OCI-LY3 (cell line): ENCODE measurements at regions not wholly inside any gene's neighbourhood (a gene's known extent, or its start where the extent isn't known, plus 50 kb on each side); places are given as distances from the start of the nearest gene placed in this dataset.

Source experiments
- CTCF ChIP-seq: fragments of 200-600, 300-600 bp; sonication (generic); IDR thresholded peaks from 2 replicates; pipeline ENCODE4 v1.5.1; 2014; ENCODE audit warnings: antibody characterized with exemption, low read length, low read depth
- EZH2phosphoT487 ChIP-seq: fragments of 200-600 bp; shearing (Covaris generic); IDR thresholded peaks from 2 replicates; pipeline ENCODE4 v1.6.1; 2018; ENCODE audit warnings: antibody characterized with exemption, mixed run types, low read depth

DNA sequence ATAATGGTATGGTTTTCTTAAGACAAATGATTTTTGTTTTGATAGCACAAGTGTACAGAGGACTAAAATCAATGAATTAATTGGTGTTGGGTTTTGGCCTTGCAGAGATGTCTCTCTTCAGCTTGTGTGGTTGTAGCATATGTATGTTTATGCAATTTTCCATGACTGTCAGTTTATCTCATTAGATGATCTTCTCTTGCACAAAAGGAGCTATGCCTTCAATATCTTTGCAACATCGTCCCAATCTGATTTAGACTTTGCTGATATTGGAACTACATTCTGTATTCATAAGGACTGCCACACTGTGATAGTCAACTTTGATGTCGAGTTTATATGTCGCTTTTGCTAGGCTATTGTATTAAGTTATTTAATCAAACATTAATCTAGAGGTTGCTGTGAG lies 140.0 kb upstream of the TAF11L2 start:
- no peak for TF ChIP-seq CTCF
- TF ChIP-seq EZH2phosphoT487, result no peak
